ENCODE measurements at regions not wholly inside any gene's neighbourhood (a gene's known extent, or its start where the extent isn't known, plus 50 kb on each side); places are given as distances from the start of the nearest gene placed in this dataset.

GRCh38 chr6:100247123-100247522 is 217.6 kb downstream of the SIM1 start:
- Histone ChIP-seq H2BK5ac (ENCODE audit: low read length) (no peak overlapping the region), H3K4me1 (ENCODE audit: control insufficient read depth in 2 of 2, insufficient read depth in 1 of 2, low read depth in 1 of 2, low read length in 2 of 2) (no peaks in the 10 kb centered on the region), H3K14ac (ENCODE audit: low read length) (no peak overlapping the region), H2AK5ac (ENCODE audit: low read depth, low read length) (no peak overlapping the region), H3K36me3 (replicated peaks in 1 of 2; ENCODE audit: control insufficient read depth in 2 of 2, insufficient read depth in 2 of 2, low read length in 2 of 2) (no peaks in the 10 kb centered on the region), H3K9ac (ENCODE audit: low read depth, low read length, poor library complexity) (no peak overlapping the region), H3K9me3 (replicated peaks in 1 of 2; ENCODE audit: control insufficient read depth in 2 of 2, insufficient read depth in 1 of 2, low read depth in 1 of 2, low read length in 2 of 2) (peaks cover 0 to 2% of the 10 kb centered on the region in 2 donors), H4K8ac (ENCODE audit: low read depth, low read length) (no peak overlapping the region), H2BK15ac (ENCODE audit: low read length) (no peak overlapping the region), H3K79me1 (ENCODE audit: low read depth, low read length) (no peaks in the 10 kb centered on the region), H3K4ac (ENCODE audit: low read length) (no peak overlapping the region), H3K4me2 (ENCODE audit: insufficient read depth, low read length, poor library complexity, severe bottlenecking) (no peak overlapping the region), H4K91ac (ENCODE audit: low read depth, low read length, poor library complexity) (no peak overlapping the region), H2BK120ac (ENCODE audit: low read depth, low read length) (no peak overlapping the region), H3K23ac (ENCODE audit: low read depth, low read length, poor library complexity) (no peak overlapping the region), H3K4me3 (ENCODE audit: low read length in 2 of 2) (no peak overlapping the region), H3K18ac (ENCODE audit: low read length) (no peak overlapping the region), H2BK12ac (ENCODE audit: low read length) (no peak overlapping the region), H2AFZ (ENCODE audit: low read length) (no peak overlapping the region), H3K27ac (replicated peaks; ENCODE audit: low read length) (no peak overlapping the region), H3K27me3 (ENCODE audit: control insufficient read depth in 3 of 3, insufficient read depth in 3 of 3, low read depth in 1 of 3, low read length in 3 of 3) (peaks cover 0 to 27% (median 0%) of the 10 kb centered on the region in 3 experiments)
- no peak for DNase-seq (ENCODE audit: low spot score)
- no CpG with 5 or more reads among the region's 1 CpG for WGBS, 2 donors (ENCODE audit: extremely low coverage in 2 of 2, insufficient read length in 2 of 2, insufficient replicate concordance in 1 of 2)

DNA sequence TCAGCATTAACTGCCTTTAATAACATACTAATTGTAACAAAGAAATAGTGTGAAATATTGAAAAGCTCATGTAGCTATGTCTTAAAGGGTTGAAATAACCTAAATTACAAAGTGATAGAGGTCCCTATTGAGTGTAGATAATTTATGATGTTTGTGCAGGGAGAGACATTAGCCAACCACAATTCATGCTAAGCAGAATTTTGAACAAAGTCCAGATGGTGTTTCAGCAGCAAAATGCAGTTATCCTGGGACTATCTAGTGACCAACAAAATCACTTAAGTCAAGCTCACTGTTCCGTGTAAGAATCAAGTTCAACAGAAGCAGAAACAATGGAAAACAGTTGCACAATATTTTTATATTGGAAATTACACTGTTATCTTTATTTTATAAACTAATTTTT is 218.5 kb downstream of the SIM1 start:
- no peak overlapping the region for H2BK12ac ChIP-seq (ENCODE audit: low read length)
- no peaks in the 10 kb centered on the region for H3K9me3 ChIP-seq (replicated peaks in 1 of 2; ENCODE audit: control insufficient read depth in 2 of 2, insufficient read depth in 1 of 2, low read depth in 1 of 2, low read length in 2 of 2)
- no peak overlapping the region for H4K8ac ChIP-seq (ENCODE audit: low read depth, low read length)
- H2AK5ac ChIP-seq (ENCODE audit: low read depth, low read length), result no peak overlapping the region
- H2BK5ac ChIP-seq (ENCODE audit: low read length), result no peak overlapping the region
- no peak overlapping the region for H2BK15ac ChIP-seq (ENCODE audit: low read length)
- no peak overlapping the region for H3K4me3 ChIP-seq (ENCODE audit: low read length in 2 of 2)
- no peak overlapping the region for H3K4me2 ChIP-seq (ENCODE audit: insufficient read depth, low read length, poor library complexity, severe bottlenecking)
- H4K91ac ChIP-seq (ENCODE audit: low read depth, low read length, poor library complexity), result no peak overlapping the region
- H2BK120ac ChIP-seq (ENCODE audit: low read depth, low read length), result no peak overlapping the region
- peaks cover 0 to 21% (median 0%) of the 10 kb centered on the region in 3 experiments for H3K27me3 ChIP-seq (ENCODE audit: control insufficient read depth in 3 of 3, insufficient read depth in 3 of 3, low read depth in 1 of 3, low read length in 3 of 3)
- no CpG with 5 or more reads among the region's 1 CpG for WGBS, 2 donors (ENCODE audit: extremely low coverage in 2 of 2, insufficient read length in 2 of 2, insufficient replicate concordance in 1 of 2)
- H3K4ac ChIP-seq (ENCODE audit: low read length), result no peak overlapping the region
- DNase-seq (ENCODE audit: low spot score), result no peak
- no peaks in the 10 kb centered on the region for H3K36me3 ChIP-seq (replicated peaks in 1 of 2; ENCODE audit: control insufficient read depth in 2 of 2, insufficient read depth in 2 of 2, low read length in 2 of 2)
- no peak overlapping the region for H3K27ac ChIP-seq (replicated peaks; ENCODE audit: low read length)
- no peaks in the 10 kb centered on the region for H3K79me1 ChIP-seq (ENCODE audit: low read depth, low read length)
- H3K9ac ChIP-seq (ENCODE audit: low read depth, low read length, poor library complexity), result no peak overlapping the region
- no peak overlapping the region for H3K18ac ChIP-seq (ENCODE audit: low read length)
- H2AFZ ChIP-seq (ENCODE audit: low read length), result no peak overlapping the region
- no peaks in the 10 kb centered on the region for H3K4me1 ChIP-seq (ENCODE audit: control insufficient read depth in 2 of 2, insufficient read depth in 1 of 2, low read depth in 1 of 2, low read length in 2 of 2)
- H3K23ac ChIP-seq (ENCODE audit: low read depth, low read length, poor library complexity), result no peak overlapping the region
- no peak overlapping the region for H3K14ac ChIP-seq (ENCODE audit: low read length)

DNA sequence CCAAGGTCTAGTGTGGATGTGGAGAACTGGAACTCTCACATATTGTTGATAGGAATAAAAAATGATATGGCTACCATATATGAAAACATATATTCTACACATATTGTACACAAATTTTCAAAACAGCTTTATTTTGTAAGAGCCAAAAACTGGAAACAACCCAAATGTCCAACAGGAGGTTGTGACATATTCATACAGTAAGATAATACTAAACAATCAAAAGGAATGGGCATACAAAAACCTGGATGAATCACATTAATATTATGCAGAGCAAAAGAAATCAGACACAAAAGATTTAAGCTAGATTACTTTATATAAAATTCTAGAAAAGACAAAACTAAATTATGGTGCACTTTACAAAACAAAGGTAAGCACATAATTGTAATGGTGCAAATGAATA is 223.9 kb downstream of the SIM1 start:
- Histone ChIP-seq H4K8ac (ENCODE audit: low read depth, low read length) (no peak overlapping the region), H3K4ac (ENCODE audit: low read length) (no peak overlapping the region), H3K14ac (ENCODE audit: low read length) (no peak overlapping the region), H2BK120ac (ENCODE audit: low read depth, low read length) (no peak overlapping the region), H2BK12ac (ENCODE audit: low read length) (no peak overlapping the region), H2AFZ (ENCODE audit: low read length) (no peak overlapping the region), H3K9me3 (replicated peaks in 1 of 2; ENCODE audit: control insufficient read depth in 2 of 2, insufficient read depth in 1 of 2, low read depth in 1 of 2, low read length in 2 of 2) (no peaks in the 10 kb centered on the region), H3K18ac (ENCODE audit: low read length) (no peak overlapping the region), H3K27me3 (ENCODE audit: control insufficient read depth in 3 of 3, insufficient read depth in 3 of 3, low read depth in 1 of 3, low read length in 3 of 3) (peaks cover 0 to 9% (median 0%) of the 10 kb centered on the region in 3 experiments), H3K23ac (ENCODE audit: low read depth, low read length, poor library complexity) (no peak overlapping the region), H2BK5ac (ENCODE audit: low read length) (no peak overlapping the region), H2AK5ac (ENCODE audit: low read depth, low read length) (no peak overlapping the region), H3K27ac (replicated peaks; ENCODE audit: low read length) (no peak overlapping the region), H3K4me3 (ENCODE audit: low read length in 2 of 2) (no peak overlapping the region), H3K4me2 (ENCODE audit: insufficient read depth, low read length, poor library complexity, severe bottlenecking) (no peak overlapping the region), H2BK15ac (ENCODE audit: low read length) (no peak overlapping the region), H3K36me3 (replicated peaks in 1 of 2; ENCODE audit: control insufficient read depth in 2 of 2, insufficient read depth in 2 of 2, low read length in 2 of 2) (no peaks in the 10 kb centered on the region), H3K79me1 (ENCODE audit: low read depth, low read length) (no peaks in the 10 kb centered on the region), H4K91ac (ENCODE audit: low read depth, low read length, poor library complexity) (no peak overlapping the region), H3K4me1 (ENCODE audit: control insufficient read depth in 2 of 2, insufficient read depth in 1 of 2, low read depth in 1 of 2, low read length in 2 of 2) (peaks cover 3 to 11% of the 10 kb centered on the region in 2 donors), H3K9ac (ENCODE audit: low read depth, low read length, poor library complexity) (no peak overlapping the region)
- no peak for DNase-seq (ENCODE audit: low spot score)

GRCh38 chr6:100237821-100238220 is 226.9 kb downstream of the SIM1 start:
- no peak overlapping the region for H4K91ac ChIP-seq (ENCODE audit: low read depth, low read length, poor library complexity)
- H3K9me3 ChIP-seq (replicated peaks in 1 of 2; ENCODE audit: control insufficient read depth in 2 of 2, insufficient read depth in 1 of 2, low read depth in 1 of 2, low read length in 2 of 2), result no peaks in the 10 kb centered on the region
- H3K14ac ChIP-seq (ENCODE audit: low read length), result no peak overlapping the region
- no peak overlapping the region for H3K23ac ChIP-seq (ENCODE audit: low read depth, low read length, poor library complexity)
- no peak overlapping the region for H3K27ac ChIP-seq (replicated peaks; ENCODE audit: low read length)
- no peaks in the 10 kb centered on the region for H3K36me3 ChIP-seq (replicated peaks in 1 of 2; ENCODE audit: control insufficient read depth in 2 of 2, insufficient read depth in 2 of 2, low read length in 2 of 2)
- H2BK120ac ChIP-seq (ENCODE audit: low read depth, low read length), result no peak overlapping the region
- H3K9ac ChIP-seq (ENCODE audit: low read depth, low read length, poor library complexity), result no peak overlapping the region
- no peaks in the 10 kb centered on the region for H3K27me3 ChIP-seq (ENCODE audit: control insufficient read depth in 3 of 3, insufficient read depth in 3 of 3, low read depth in 1 of 3, low read length in 3 of 3)
- no peak overlapping the region for H2AK5ac ChIP-seq (ENCODE audit: low read depth, low read length)
- no peak overlapping the region for H3K18ac ChIP-seq (ENCODE audit: low read length)
- no peaks in the 10 kb centered on the region for H3K79me1 ChIP-seq (ENCODE audit: low read depth, low read length)
- H3K4me1 ChIP-seq (ENCODE audit: control insufficient read depth in 2 of 2, insufficient read depth in 1 of 2, low read depth in 1 of 2, low read length in 2 of 2), result peaks cover 3 to 15% of the 10 kb centered on the region in 2 donors
- no peak overlapping the region for H2BK5ac ChIP-seq (ENCODE audit: low read length)
- H3K4me3 ChIP-seq (ENCODE audit: low read length in 2 of 2), result no peak overlapping the region
- no peak overlapping the region for H4K8ac ChIP-seq (ENCODE audit: low read depth, low read length)
- no peak overlapping the region for H3K4me2 ChIP-seq (ENCODE audit: insufficient read depth, low read length, poor library complexity, severe bottlenecking)
- H2BK12ac ChIP-seq (ENCODE audit: low read length), result no peak overlapping the region
- H3K4ac ChIP-seq (ENCODE audit: low read length), result no peak overlapping the region
- H2BK15ac ChIP-seq (ENCODE audit: low read length), result no peak overlapping the region
- no peak for DNase-seq (ENCODE audit: low spot score)
- WGBS, 2 donors (ENCODE audit: extremely low coverage in 2 of 2, insufficient read length in 2 of 2, insufficient replicate concordance in 1 of 2), result no CpG with 5 or more reads among the region's 2 CpGs
- no peak overlapping the region for H2AFZ ChIP-seq (ENCODE audit: low read length)

All from neuronal stem cell (in vitro differentiated cells).